Peyer's patch (tissue), 4 donors: ENCODE measurements at regions not wholly inside any gene's neighbourhood (a gene's known extent, or its start where the extent isn't known, plus 50 kb on each side); places are given as distances from the start of the nearest gene placed in this dataset.

Experiments used
- DNase-seq, 3 donors: peaks; one replicate each; pipeline ENCODE4 v3.0.0-alpha.2; 2017 to 2019
- H3K27ac ChIP-seq, 4 donors: fragments of 200-600 bp; sonication (generic); one replicate each; pipeline ENCODE4 v1.5.1; 2016 to 2019
- H3K27me3 ChIP-seq, 2 donors: fragments of 200-600 bp; sonication (generic); one replicate each; pipeline ENCODE4 v1.5.1; 2019
- H3K36me3 ChIP-seq, 3 donors: fragments of 200-600 bp; sonication (generic); one replicate each; pipeline ENCODE4 v1.5.1; 2016 to 2019
- H3K4me1 ChIP-seq, 4 donors: fragments of 200-600 bp; sonication (generic); one replicate each; pipeline ENCODE4 v1.5.1; 2016 to 2019
- H3K4me3 ChIP-seq, 4 donors: fragments of 200-600 bp; sonication (generic); 1 replicate in 3 of 4; 2 replicates in 1 of 4; pipeline ENCODE4 v1.5.1; 2016 to 2019; ENCODE audit warnings: mild to moderate bottlenecking in 1 of 4
- H3K9me3 ChIP-seq, 4 donors: fragments of 200-600 bp; sonication (generic); one replicate each; pipeline ENCODE4 v1.5.1; 2016 to 2019; ENCODE audit warnings: mild to moderate bottlenecking in 1 of 4
- POLR2A ChIP-seq, 2 donors: fragments of 450-650 bp; IDR thresholded peaks; one replicate each; pipeline ENCODE4 v1.5.1; 2017; ENCODE audit warnings: antibody characterized with exemption in 2 of 2, mild to moderate bottlenecking in 2 of 2, moderate library complexity in 2 of 2
- TF ChIP-seq, protein P1 (sequence below), 6 experiments: fragments of 450-650 bp in 4 of 6; fragments of 200-600 bp in 2 of 6; sonication (generic) in 1 of 6; IDR thresholded peaks; one replicate each; pipeline ENCODE4 v1.5.1; 2017 to 2019; ENCODE audit warnings: antibody characterized with exemption in 6 of 6, mild to moderate bottlenecking in 3 of 6, moderate library complexity in 1 of 6

- TF ChIP-seq, protein P1, sequence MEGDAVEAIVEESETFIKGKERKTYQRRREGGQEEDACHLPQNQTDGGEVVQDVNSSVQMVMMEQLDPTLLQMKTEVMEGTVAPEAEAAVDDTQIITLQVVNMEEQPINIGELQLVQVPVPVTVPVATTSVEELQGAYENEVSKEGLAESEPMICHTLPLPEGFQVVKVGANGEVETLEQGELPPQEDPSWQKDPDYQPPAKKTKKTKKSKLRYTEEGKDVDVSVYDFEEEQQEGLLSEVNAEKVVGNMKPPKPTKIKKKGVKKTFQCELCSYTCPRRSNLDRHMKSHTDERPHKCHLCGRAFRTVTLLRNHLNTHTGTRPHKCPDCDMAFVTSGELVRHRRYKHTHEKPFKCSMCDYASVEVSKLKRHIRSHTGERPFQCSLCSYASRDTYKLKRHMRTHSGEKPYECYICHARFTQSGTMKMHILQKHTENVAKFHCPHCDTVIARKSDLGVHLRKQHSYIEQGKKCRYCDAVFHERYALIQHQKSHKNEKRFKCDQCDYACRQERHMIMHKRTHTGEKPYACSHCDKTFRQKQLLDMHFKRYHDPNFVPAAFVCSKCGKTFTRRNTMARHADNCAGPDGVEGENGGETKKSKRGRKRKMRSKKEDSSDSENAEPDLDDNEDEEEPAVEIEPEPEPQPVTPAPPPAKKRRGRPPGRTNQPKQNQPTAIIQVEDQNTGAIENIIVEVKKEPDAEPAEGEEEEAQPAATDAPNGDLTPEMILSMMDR (IDR thresholded peaks at IDR 0.05) = no peak
- no peak for TF ChIP-seq POLR2A (IDR thresholded peaks at IDR 0.05)
- no peak overlapping the region for H3K4me3 ChIP-seq
- no peak overlapping the region for H3K27ac ChIP-seq
- no peak for DNase-seq
- no peaks in the 10 kb centered on the region for H3K27me3 ChIP-seq
- no peaks in the 10 kb centered on the region for H3K4me1 ChIP-seq
- no peaks in the 10 kb centered on the region for H3K9me3 ChIP-seq
- no peaks in the 10 kb centered on the region for H3K36me3 ChIP-seq
Measured at GRCh38 chr2:22281033-22281432, 1103.9 kb upstream of the KLHL29 start.

- no peaks in the 10 kb centered on the region for H3K4me1 ChIP-seq
- no peaks in the 10 kb centered on the region for H3K9me3 ChIP-seq
- no peak overlapping the region for H3K27ac ChIP-seq
- TF ChIP-seq, protein P1 (IDR thresholded peaks at IDR 0.05) = no peak
- TF ChIP-seq POLR2A (IDR thresholded peaks at IDR 0.05) = no peak
- no peak overlapping the region for H3K4me3 ChIP-seq
- H3K27me3 ChIP-seq = no peaks in the 10 kb centered on the region
- DNase-seq = no peak
- no peaks in the 10 kb centered on the region for H3K36me3 ChIP-seq
Measured at GRCh38 chr2:22282220-22282619, 1102.8 kb upstream of the KLHL29 start.

DNA sequence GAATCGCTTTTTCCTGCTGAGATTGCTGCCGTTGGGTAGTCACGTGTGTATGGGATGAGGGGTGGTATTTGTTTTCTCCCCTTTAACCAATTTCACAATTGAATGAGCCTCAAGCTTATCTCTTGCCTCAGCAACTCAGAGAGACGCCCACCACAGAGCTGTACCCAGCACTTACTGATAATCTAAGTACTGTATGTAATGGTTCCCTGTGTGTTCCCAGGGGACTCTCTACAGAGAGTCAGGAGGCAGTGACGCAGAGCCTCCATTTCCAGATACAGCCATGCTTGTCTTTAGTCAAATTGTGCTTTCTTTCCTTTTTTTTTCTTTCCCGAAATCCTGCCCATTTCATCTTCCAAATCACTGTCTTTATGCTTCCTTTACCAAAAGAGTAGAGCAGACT, 1102.1 kb upstream of the KLHL29 start:
- no peak for TF ChIP-seq POLR2A (IDR thresholded peaks at IDR 0.05)
- TF ChIP-seq, protein P1 (IDR thresholded peaks at IDR 0.05) = no peak
- DNase-seq = no peak
- no peaks in the 10 kb centered on the region for H3K27me3 ChIP-seq
- H3K9me3 ChIP-seq = no peaks in the 10 kb centered on the region
- H3K4me1 ChIP-seq = no peaks in the 10 kb centered on the region
- no peak overlapping the region for H3K4me3 ChIP-seq
- H3K27ac ChIP-seq = no peak overlapping the region
- H3K36me3 ChIP-seq = no peaks in the 10 kb centered on the region

DNA sequence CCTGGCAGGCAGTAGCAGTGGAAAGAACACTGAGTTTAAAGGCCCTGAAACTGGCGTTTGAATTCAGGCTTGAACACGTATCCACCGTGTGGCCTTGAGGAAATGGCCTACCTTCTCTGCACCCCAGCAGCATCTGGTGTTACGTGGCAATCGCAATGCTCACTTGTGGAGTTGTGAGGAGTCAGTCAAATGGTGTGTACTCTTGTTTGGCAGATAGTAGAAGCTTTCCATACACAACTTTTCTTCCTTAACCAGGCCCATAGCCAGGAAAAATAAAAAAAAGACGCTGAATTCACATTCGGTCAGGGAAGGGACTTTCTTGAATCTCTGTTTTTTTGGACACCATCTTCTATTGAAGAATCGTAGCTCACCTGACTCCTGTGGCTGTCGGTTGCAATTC, 1101.5 kb upstream of the KLHL29 start:
- no peaks in the 10 kb centered on the region for H3K36me3 ChIP-seq
- H3K4me1 ChIP-seq = no peaks in the 10 kb centered on the region
- no peaks in the 10 kb centered on the region for H3K9me3 ChIP-seq
- no peak for TF ChIP-seq POLR2A (IDR thresholded peaks at IDR 0.05)
- TF ChIP-seq, protein P1 (IDR thresholded peaks at IDR 0.05) = no peak
- no peak overlapping the region for H3K4me3 ChIP-seq
- H3K27me3 ChIP-seq = no peaks in the 10 kb centered on the region
- H3K27ac ChIP-seq = no peak overlapping the region
- no peak for DNase-seq

DNA sequence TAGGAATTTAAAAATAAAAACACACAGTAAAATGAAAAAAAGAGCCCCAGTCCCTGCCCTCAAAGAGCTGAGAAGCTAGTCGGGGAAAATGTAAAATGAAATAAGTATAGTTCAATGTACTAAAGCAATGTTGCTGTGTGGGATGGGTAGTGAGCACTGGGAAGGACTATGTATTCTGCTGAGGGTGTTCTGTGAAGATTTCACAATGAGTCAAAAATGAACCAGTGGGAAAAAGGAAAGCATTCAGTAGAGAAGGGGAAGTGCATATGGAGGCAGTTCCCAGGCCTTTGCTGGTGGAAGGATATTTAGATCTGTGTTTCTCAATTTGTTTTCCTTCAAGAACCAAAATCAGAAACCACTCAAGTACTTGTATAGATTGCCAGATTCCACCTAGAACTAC, 1094.7 kb upstream of the KLHL29 start:
- TF ChIP-seq, protein P1 (IDR thresholded peaks at IDR 0.05) = no peak
- no peak for TF ChIP-seq POLR2A (IDR thresholded peaks at IDR 0.05)
- Histone ChIP-seq H3K4me1 (no peaks in the 10 kb centered on the region), H3K27ac (no peak overlapping the region), H3K27me3 (no peaks in the 10 kb centered on the region), H3K9me3 (no peaks in the 10 kb centered on the region), H3K4me3 (no peak overlapping the region), H3K36me3 (no peaks in the 10 kb centered on the region)
- DNase-seq = no peak

- H3K36me3 ChIP-seq = no peaks in the 10 kb centered on the region
- H3K27ac ChIP-seq = no peak overlapping the region
- no peaks in the 10 kb centered on the region for H3K4me1 ChIP-seq
- no peak for DNase-seq
- no peak for TF ChIP-seq POLR2A (IDR thresholded peaks at IDR 0.05)
- TF ChIP-seq, protein P1 (IDR thresholded peaks at IDR 0.05) = no peak
- no peak overlapping the region for H3K4me3 ChIP-seq
- no peaks in the 10 kb centered on the region for H3K9me3 ChIP-seq
- H3K27me3 ChIP-seq = no peaks in the 10 kb centered on the region
Measured at GRCh38 chr2:22290909-22291473, 1094.0 kb upstream of the KLHL29 start.
